Endothelial cell of umbilical vein (primary cell): ENCODE measurements at regions not wholly inside any gene's neighbourhood (a gene's known extent, or its start where the extent isn't known, plus 50 kb on each side); places are given as distances from the start of the nearest gene placed in this dataset.

ENCODE experiments used
- BruUV-seq: library from RNA; stranded (reverse); fragments of 400-500 nt; replicated peaks from 2 replicates; lab custom pipeline; 2021; lab: Mats Ljungman, UMichigan
- CTCF ChIA-PET: fragments of 300-600, 350-600 bp; sonication (Branson Sonifier 250); formaldehyde crosslinking; loops from one replicate; lab custom pipeline; 2021; ENCODE audit warnings: antibody characterized with exemption, inconsistent platforms; lab: Charles Lee
- POLR2A ChIA-PET: fragments of 300-600, 350-600 bp; sonication (Branson Sonifier 250); formaldehyde crosslinking; loops from one replicate; lab custom pipeline; 2021; ENCODE audit warnings: antibody characterized with exemption, inconsistent platforms; lab: Charles Lee
- DNase-seq: peaks from one replicate; pipeline ENCODE4 v3.0.0-alpha.2; 2011; ENCODE audit warnings: low read depth, low spot score
- FAIRE-seq: peaks from 2 replicates; lab custom pipeline; 2011; peaks lifted over from hg19 to GRCh38; lab: Jason Lieb, UNC
- H2AFZ ChIP-seq: 2 replicates; pipeline ENCODE4 v1.6.0; 2012; ENCODE audit warnings: low read depth, low read length, control low read depth, inconsistent platforms
- H3K27ac ChIP-seq: 2 replicates; pipeline ENCODE4 v1.5.1; 2011; ENCODE audit warnings: low read depth, mild to moderate bottlenecking, control low read depth, low read length, moderate library complexity; ENCODE audit not compliant: insufficient read depth
- H3K27me3 ChIP-seq, 2 experiments: 2 replicates each; pipeline versions ENCODE4 v1.6.0 to v1.6.1; 2011; ENCODE audit warnings: low read length in 2 of 2, mixed read lengths in 1 of 2; ENCODE audit not compliant: control insufficient read depth in 2 of 2, insufficient read depth in 2 of 2
- H3K36me3 ChIP-seq, 2 experiments: 2 replicates in 1 of 2; 3 replicates in 1 of 2; pipeline ENCODE4 v1.5.1; 2011; ENCODE audit warnings: low read length in 2 of 2, mild to moderate bottlenecking in 1 of 2, moderate library complexity in 1 of 2; ENCODE audit not compliant: control insufficient read depth in 2 of 2, insufficient read depth in 2 of 2; ENCODE audit errors: extremely low read depth in 1 of 2
- H3K4me1 ChIP-seq: 3 replicates; pipeline ENCODE4 v1.5.1; 2011; ENCODE audit warnings: mild to moderate bottlenecking, low read length; ENCODE audit not compliant: control insufficient read depth, insufficient read depth; ENCODE audit errors: extremely low read depth
- H3K4me2 ChIP-seq: 2 replicates; pipeline ENCODE4 v1.6.1; 2011; ENCODE audit warnings: low read length, control low read depth, mixed read lengths; ENCODE audit not compliant: insufficient read depth
- H3K4me3 ChIP-seq, 3 experiments: fragments of 200-600 bp in 1 of 3; sonication (generic), shearing (Covaris generic) in 1 of 3; replicated peaks in 1 of 3; 2 replicates each; pipeline ENCODE4 v1.5.1; 2011 to 2016; ENCODE audit warnings: control low read depth in 3 of 3, low read length in 3 of 3, mild to moderate bottlenecking in 2 of 3, inconsistent platforms in 1 of 3, low read depth in 1 of 3, moderate library complexity in 1 of 3; ENCODE audit not compliant: insufficient read depth in 1 of 3
- H3K79me2 ChIP-seq: 2 replicates; pipeline ENCODE4 v1.6.0; 2012; ENCODE audit warnings: low read length, inconsistent platforms; ENCODE audit not compliant: control insufficient read depth, insufficient read depth
- H3K9ac ChIP-seq: replicated peaks from 2 replicates; pipeline ENCODE3; 2011; ENCODE audit warnings: low read length, control low read depth; ENCODE audit not compliant: insufficient read depth; ENCODE audit errors: extremely low read depth
- H3K9me1 ChIP-seq: replicated peaks from 3 replicates; pipeline ENCODE4 v1.6.0; 2011; ENCODE audit warnings: mild to moderate bottlenecking, low read length; ENCODE audit not compliant: control insufficient read depth, insufficient read depth; ENCODE audit errors: extremely low read depth
- H3K9me3 ChIP-seq: replicated peaks from 2 replicates; pipeline ENCODE4 v1.5.1; 2012; ENCODE audit warnings: low read length, inconsistent platforms; ENCODE audit not compliant: control insufficient read depth, insufficient read depth
- H4K20me1 ChIP-seq: replicated peaks from 2 replicates; pipeline ENCODE3; 2011; ENCODE audit warnings: mild to moderate bottlenecking, low read length; ENCODE audit not compliant: control insufficient read depth, insufficient read depth; ENCODE audit errors: extremely low read depth
- CTCF ChIP-seq, 2 donors: IDR thresholded peaks; 1 replicate in 1 of 2; 2 replicates in 1 of 2; pipeline ENCODE4 v1.5.1; 2011; ENCODE audit warnings: low read length in 2 of 2, mild to moderate bottlenecking in 2 of 2, moderate library complexity in 2 of 2, control low read depth in 1 of 2, inconsistent platforms in 1 of 2, low read depth in 1 of 2; ENCODE audit not compliant: insufficient read depth in 1 of 2; ENCODE audit errors: extremely low read depth in 1 of 2
- EZH2 ChIP-seq: IDR thresholded peaks from 2 replicates; pipeline ENCODE4 v1.6.1; 2012; ENCODE audit warnings: borderline replicate concordance, low read depth, mild to moderate bottlenecking, moderate library complexity, low read length, inconsistent platforms; ENCODE audit not compliant: severe bottlenecking
- FOS ChIP-seq: IDR thresholded peaks from 2 replicates; pipeline ENCODE4 v1.6.1; 2011; ENCODE audit warnings: mild to moderate bottlenecking, low read length, moderate library complexity, borderline replicate concordance; ENCODE audit not compliant: insufficient read depth
- GATA2 ChIP-seq: IDR thresholded peaks from 2 replicates; pipeline ENCODE4 v1.7.0; 2011; ENCODE audit warnings: low read depth, mild to moderate bottlenecking, moderate library complexity, mixed read lengths, low read length; ENCODE audit not compliant: insufficient read length, insufficient read depth
- JUN ChIP-seq: IDR thresholded peaks from 2 replicates; pipeline ENCODE4 v1.6.1; 2011; ENCODE audit warnings: borderline replicate concordance, low read depth; ENCODE audit not compliant: insufficient read length, insufficient read depth
- MAX ChIP-seq: IDR thresholded peaks from 2 replicates; pipeline ENCODE4 v1.6.1; 2011; ENCODE audit not compliant: insufficient read depth, insufficient read length
- MYC ChIP-seq: IDR thresholded peaks from one replicate; pipeline ENCODE4 v1.6.1; 2011; ENCODE audit warnings: mild to moderate bottlenecking, low read depth, low read length
- POLR2A ChIP-seq: IDR thresholded peaks from 2 replicates; pipeline ENCODE4 v1.6.1; 2012; ENCODE audit warnings: low read depth, mild to moderate bottlenecking, control low read depth, low read length
- POLR2AphosphoS5 ChIP-seq: IDR thresholded peaks from 2 replicates; pipeline ENCODE4 v1.6.1; 2012; ENCODE audit warnings: low read depth, mild to moderate bottlenecking, control low read depth, low read length, moderate library complexity; ENCODE audit not compliant: insufficient read depth
- dilution Hi-C: fragments of 300-500 bp; cut with MboI; formaldehyde crosslinking; loops from one replicate; pipeline ENCODE4 v1.15.0; 2019; ENCODE audit warnings: low sequenced_read_pairs; ENCODE audit not compliant: extremely low pct_ligation_motif_present
- intact Hi-C: fragments of 100-400 bp; cut with micrococcal nuclease; formaldehyde crosslinking; loops from one replicate; pipeline ENCODE4 v1.10.0; 2022

- H2AFZ ChIP-seq: no peak overlapping the region
- CTCF ChIA-PET: no interaction called here
- dilution Hi-C loops (no loop called here), intact Hi-C loops (no loop called here)
- no peak for TF ChIP-seq MAX
- no peak for TF ChIP-seq POLR2A
- TF ChIP-seq CTCF (IDR thresholded peaks at IDR 0.05; ENCODE audit: extremely low read depth in 1 of 2, insufficient read depth in 1 of 2, low read depth in 1 of 2, low read length in 2 of 2): no peak
- H3K9me1 ChIP-seq: no peaks in the 10 kb centered on the region
- POLR2A ChIA-PET: no interaction called here
- no peak overlapping the region for H3K27ac ChIP-seq
- BruUV-seq: no TSS peak
- no peaks in the 10 kb centered on the region for H3K79me2 ChIP-seq
- no peak for FAIRE-seq
- H3K9me3 ChIP-seq: peaks cover 5% of the 10 kb centered on the region
- no peak for DNase-seq
- H3K27me3 ChIP-seq: no peaks in the 10 kb centered on the region
- H3K4me2 ChIP-seq: no peak overlapping the region
- no peaks in the 10 kb centered on the region for H4K20me1 ChIP-seq
- no peak overlapping the region for H3K4me3 ChIP-seq
- H3K36me3 ChIP-seq: no peaks in the 10 kb centered on the region
- H3K4me1 ChIP-seq: no peaks in the 10 kb centered on the region
- no peak overlapping the region for H3K9ac ChIP-seq
Measured at GRCh38 chr6:14442242-14442641, 324.7 kb downstream of the CD83 start.

GRCh38 chr6:14443629-14444268 is 326.2 kb downstream of the CD83 start:
- no peaks in the 10 kb centered on the region for H3K36me3 ChIP-seq
- no TSS peak for BruUV-seq
- TF ChIP-seq JUN: no peak
- no peak for TF ChIP-seq MYC
- TF ChIP-seq POLR2A: no peak
- no peak for TF ChIP-seq POLR2AphosphoS5
- TF ChIP-seq MAX: no peak
- TF ChIP-seq GATA2: no peak
- no peak for TF ChIP-seq CTCF (IDR thresholded peaks at IDR 0.05; ENCODE audit: extremely low read depth in 1 of 2, insufficient read depth in 1 of 2, low read depth in 1 of 2, low read length in 2 of 2)
- no peak for TF ChIP-seq FOS
- no peak for TF ChIP-seq EZH2
- dilution Hi-C loops (no loop called here), intact Hi-C loops (no loop called here)
- POLR2A ChIA-PET: no interaction called here
- DNase-seq (no peak), FAIRE-seq (no peak)
- no peaks in the 10 kb centered on the region for H3K4me1 ChIP-seq
- H3K4me3 ChIP-seq: no peak overlapping the region
- no peaks in the 10 kb centered on the region for H3K9me1 ChIP-seq
- no peak overlapping the region for H3K9ac ChIP-seq
- peaks cover 5% of the 10 kb centered on the region for H3K9me3 ChIP-seq
- H3K27ac ChIP-seq: no peak overlapping the region
- no peaks in the 10 kb centered on the region for H4K20me1 ChIP-seq
- CTCF ChIA-PET: no interaction called here
- no peaks in the 10 kb centered on the region for H3K27me3 ChIP-seq
- no peaks in the 10 kb centered on the region for H3K79me2 ChIP-seq
- H2AFZ ChIP-seq: no peak overlapping the region
- no peak overlapping the region for H3K4me2 ChIP-seq
